ENCODE measurements at regions not wholly inside any gene's neighbourhood (a gene's known extent, or its start where the extent isn't known, plus 50 kb on each side); places are given as distances from the start of the nearest gene placed in this dataset.

DNA sequence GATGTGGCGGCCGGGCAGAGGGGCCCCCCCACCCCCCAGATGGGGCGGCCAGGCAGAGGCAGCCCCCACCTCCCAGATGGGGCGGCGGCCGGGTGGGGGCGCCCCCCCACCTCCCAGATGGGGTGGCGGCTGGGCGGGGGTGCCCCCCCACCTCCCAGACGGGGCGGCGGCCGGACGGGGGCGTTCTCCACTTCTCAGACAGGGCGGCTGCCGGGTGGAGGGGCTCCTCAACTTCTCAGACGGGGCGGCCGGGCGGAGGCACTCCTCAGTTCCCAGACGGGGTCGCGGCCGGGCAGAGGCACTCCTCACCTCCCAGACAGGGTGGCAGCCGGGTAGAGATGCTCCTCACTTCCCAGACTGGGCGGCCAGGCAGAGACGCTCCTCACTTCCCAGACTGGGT is 469.8 kb downstream of the PCNX1 start:
- TF ChIP-seq, protein P1, sequence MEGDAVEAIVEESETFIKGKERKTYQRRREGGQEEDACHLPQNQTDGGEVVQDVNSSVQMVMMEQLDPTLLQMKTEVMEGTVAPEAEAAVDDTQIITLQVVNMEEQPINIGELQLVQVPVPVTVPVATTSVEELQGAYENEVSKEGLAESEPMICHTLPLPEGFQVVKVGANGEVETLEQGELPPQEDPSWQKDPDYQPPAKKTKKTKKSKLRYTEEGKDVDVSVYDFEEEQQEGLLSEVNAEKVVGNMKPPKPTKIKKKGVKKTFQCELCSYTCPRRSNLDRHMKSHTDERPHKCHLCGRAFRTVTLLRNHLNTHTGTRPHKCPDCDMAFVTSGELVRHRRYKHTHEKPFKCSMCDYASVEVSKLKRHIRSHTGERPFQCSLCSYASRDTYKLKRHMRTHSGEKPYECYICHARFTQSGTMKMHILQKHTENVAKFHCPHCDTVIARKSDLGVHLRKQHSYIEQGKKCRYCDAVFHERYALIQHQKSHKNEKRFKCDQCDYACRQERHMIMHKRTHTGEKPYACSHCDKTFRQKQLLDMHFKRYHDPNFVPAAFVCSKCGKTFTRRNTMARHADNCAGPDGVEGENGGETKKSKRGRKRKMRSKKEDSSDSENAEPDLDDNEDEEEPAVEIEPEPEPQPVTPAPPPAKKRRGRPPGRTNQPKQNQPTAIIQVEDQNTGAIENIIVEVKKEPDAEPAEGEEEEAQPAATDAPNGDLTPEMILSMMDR (IDR thresholded peaks at IDR 0.05) = no peak
- H3K9me3 Mint-ChIP-seq = peaks cover 13% of the 10 kb centered on the region
- H3K36me3 Mint-ChIP-seq (ENCODE audit: low read depth) = peaks cover 23% of the 10 kb centered on the region
- no peak overlapping the region for H3K4me3 Mint-ChIP-seq
- H3K27ac Mint-ChIP-seq = no peak overlapping the region
- H3K27me3 Mint-ChIP-seq (ENCODE audit: insufficient read depth) = peaks cover 1% of the 10 kb centered on the region; the same call in 1 of the 2 replicates
- no peak for DNase-seq
- peaks cover 58% of the 10 kb centered on the region for H3K4me1 Mint-ChIP-seq (ENCODE audit: low read depth)

DNA sequence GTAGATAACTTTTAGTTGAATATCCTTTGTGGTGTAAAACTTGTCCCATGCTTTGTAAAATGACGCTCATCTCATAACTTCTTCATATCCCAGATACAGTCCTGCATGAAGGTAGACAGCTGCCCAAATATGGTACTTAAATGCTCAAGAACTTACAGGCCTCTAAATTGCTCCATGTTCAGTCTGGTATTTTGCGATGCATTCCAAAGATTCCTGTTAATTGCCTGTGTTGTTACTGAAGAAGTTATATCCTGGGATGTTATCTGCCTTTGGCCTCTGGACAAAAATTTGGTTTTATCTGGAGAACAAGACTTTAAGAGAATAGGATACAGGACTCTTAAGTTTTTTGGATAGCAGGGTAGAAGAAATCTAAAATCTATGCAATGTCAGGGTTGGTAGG is 473.0 kb downstream of the PCNX1 start:
- peaks cover 48% of the 10 kb centered on the region for H3K36me3 Mint-ChIP-seq (ENCODE audit: low read depth)
- peaks cover 1% of the 10 kb centered on the region; the same call in 1 of the 2 replicates for H3K27me3 Mint-ChIP-seq (ENCODE audit: insufficient read depth)
- peaks cover 74% of the 10 kb centered on the region for H3K4me1 Mint-ChIP-seq (ENCODE audit: low read depth)
- TF ChIP-seq, protein P1 (IDR thresholded peaks at IDR 0.05) = no peak
- peak; percentile 66 for DNase-seq
- peaks cover 13% of the 10 kb centered on the region for H3K9me3 Mint-ChIP-seq
- peak overlapping the region; percentile 48 for H3K4me3 Mint-ChIP-seq
- H3K27ac Mint-ChIP-seq = peak overlapping the region; percentile 59

DNA sequence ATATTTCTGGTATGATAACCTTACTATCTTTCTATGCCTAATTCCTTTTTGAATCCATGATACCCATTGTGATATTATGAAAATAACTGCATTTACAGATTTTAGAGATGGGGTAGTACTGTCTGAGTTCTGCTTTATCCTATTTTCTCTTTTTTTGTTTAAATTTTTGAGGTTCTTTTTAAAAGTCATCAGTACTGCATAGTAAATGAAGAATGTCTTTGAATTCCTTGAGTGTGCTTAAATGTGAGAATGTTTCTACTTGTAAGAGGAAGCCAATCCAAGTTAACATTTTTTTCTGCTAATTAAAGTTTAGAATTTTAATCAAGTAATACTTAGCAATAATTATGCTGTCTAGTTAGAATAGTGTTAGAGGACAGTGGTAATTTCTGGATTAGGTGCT is 474.6 kb downstream of the PCNX1 start:
- H3K36me3 Mint-ChIP-seq (ENCODE audit: low read depth) = peaks cover 58% of the 10 kb centered on the region
- no peak for DNase-seq
- peaks cover 8% of the 10 kb centered on the region for H3K9me3 Mint-ChIP-seq
- peak overlapping the region; percentile 64 for H3K4me3 Mint-ChIP-seq
- H3K27ac Mint-ChIP-seq = peak overlapping the region; percentile 84
- peaks cover 1% of the 10 kb centered on the region; the same call in 1 of the 2 replicates for H3K27me3 Mint-ChIP-seq (ENCODE audit: insufficient read depth)
- peaks cover 74% of the 10 kb centered on the region for H3K4me1 Mint-ChIP-seq (ENCODE audit: low read depth)
- TF ChIP-seq, protein P1 (IDR thresholded peaks at IDR 0.05) = no peak

DNA sequence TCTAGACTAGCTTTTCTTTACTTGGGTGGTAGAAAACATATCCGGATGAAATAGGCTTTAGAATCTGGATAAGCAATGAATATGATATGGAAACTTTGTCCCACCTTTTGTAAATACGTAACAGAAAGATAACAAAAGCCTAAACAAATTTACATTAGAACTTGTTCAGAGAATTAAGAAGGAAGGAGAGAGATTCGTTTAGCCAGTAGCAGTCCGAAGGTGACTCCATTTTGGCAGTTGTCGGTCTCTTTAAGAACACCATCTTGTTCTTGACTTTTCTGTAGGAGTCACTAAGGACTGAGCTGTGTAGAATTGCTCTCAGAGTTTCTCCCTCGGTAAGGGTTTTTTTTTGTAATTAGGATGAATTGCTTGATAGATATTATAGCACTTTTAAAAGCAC is 475.1 kb downstream of the PCNX1 start:
- Mint-ChIP-seq H3K27ac (peak overlapping the region; percentile 84; the same call in 1 of the 2 replicates), H3K4me1 (ENCODE audit: low read depth) (peaks cover 74% of the 10 kb centered on the region), H3K9me3 (peaks cover 7% of the 10 kb centered on the region), H3K4me3 (no peak overlapping the region), H3K27me3 (ENCODE audit: insufficient read depth) (peaks cover 1% of the 10 kb centered on the region; the same call in 1 of the 2 replicates), H3K36me3 (ENCODE audit: low read depth) (peaks cover 58% of the 10 kb centered on the region)
- no peak for DNase-seq
- TF ChIP-seq, protein P1 (IDR thresholded peaks at IDR 0.05) = no peak

DNA sequence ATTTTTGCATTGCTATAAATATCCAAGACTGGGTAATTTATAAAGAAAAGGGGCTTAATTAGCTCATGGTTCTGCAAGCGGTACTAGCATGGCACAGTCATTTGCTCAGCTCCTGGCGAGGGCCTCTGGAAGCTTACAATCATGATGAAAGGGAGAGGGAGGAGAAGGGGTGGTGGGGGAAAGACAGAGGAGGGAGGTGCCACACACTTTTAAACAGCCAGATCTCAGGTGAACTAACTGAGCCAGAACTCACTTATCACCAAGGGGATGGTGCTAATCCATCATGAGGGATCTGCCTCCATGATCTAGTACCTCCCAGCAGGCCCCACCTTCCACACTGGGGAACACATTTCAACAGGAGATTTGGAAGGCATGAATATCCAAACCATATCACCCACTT is 476.3 kb downstream of the PCNX1 start:
- Mint-ChIP-seq H3K27me3 (ENCODE audit: insufficient read depth) (peaks cover 1% of the 10 kb centered on the region; the same call in 1 of the 2 replicates), H3K4me1 (ENCODE audit: low read depth) (peaks cover 75% of the 10 kb centered on the region), H3K36me3 (ENCODE audit: low read depth) (peaks cover 47% of the 10 kb centered on the region), H3K4me3 (no peak overlapping the region), H3K27ac (no peak overlapping the region), H3K9me3 (no peaks in the 10 kb centered on the region)
- TF ChIP-seq, protein P1 (IDR thresholded peaks at IDR 0.05) = no peak
- DNase-seq = no peak
